MM.1S (cell line): ENCODE measurements at regions not wholly inside any gene's neighbourhood (a gene's known extent, or its start where the extent isn't known, plus 50 kb on each side); places are given as distances from the start of the nearest gene placed in this dataset.

Source experiments
- CTCF ChIP-seq: fragments of 300-600 bp; sonication (generic); IDR thresholded peaks from 2 replicates; pipeline ENCODE4 v1.5.1; 2016; ENCODE audit warnings: antibody characterized with exemption, low read length, mixed read lengths
- EZH2 ChIP-seq: fragments of 300-600 bp; sonication (generic); optimal IDR thresholded peaks from 2 replicates; pipeline ENCODE3; 2017; ENCODE audit warnings: low read depth, mild to moderate bottlenecking, antibody characterized with exemption, low read length, mixed read lengths
- EZH2phosphoT487 ChIP-seq: fragments of 300-600 bp; sonication (generic); IDR thresholded peaks from 2 replicates; pipeline ENCODE4 v1.6.1; 2018; ENCODE audit warnings: antibody characterized with exemption, low read length

- no peak for TF ChIP-seq CTCF
- TF ChIP-seq EZH2 = no peak
- TF ChIP-seq EZH2phosphoT487 = no peak
Observed at GRCh38 chr10:2878818-2879217, 188.5 kb upstream of the PFKP start.
